ENCODE measurements at regions not wholly inside any gene's neighbourhood (a gene's known extent, or its start where the extent isn't known, plus 50 kb on each side); places are given as distances from the start of the nearest gene placed in this dataset.

DNA sequence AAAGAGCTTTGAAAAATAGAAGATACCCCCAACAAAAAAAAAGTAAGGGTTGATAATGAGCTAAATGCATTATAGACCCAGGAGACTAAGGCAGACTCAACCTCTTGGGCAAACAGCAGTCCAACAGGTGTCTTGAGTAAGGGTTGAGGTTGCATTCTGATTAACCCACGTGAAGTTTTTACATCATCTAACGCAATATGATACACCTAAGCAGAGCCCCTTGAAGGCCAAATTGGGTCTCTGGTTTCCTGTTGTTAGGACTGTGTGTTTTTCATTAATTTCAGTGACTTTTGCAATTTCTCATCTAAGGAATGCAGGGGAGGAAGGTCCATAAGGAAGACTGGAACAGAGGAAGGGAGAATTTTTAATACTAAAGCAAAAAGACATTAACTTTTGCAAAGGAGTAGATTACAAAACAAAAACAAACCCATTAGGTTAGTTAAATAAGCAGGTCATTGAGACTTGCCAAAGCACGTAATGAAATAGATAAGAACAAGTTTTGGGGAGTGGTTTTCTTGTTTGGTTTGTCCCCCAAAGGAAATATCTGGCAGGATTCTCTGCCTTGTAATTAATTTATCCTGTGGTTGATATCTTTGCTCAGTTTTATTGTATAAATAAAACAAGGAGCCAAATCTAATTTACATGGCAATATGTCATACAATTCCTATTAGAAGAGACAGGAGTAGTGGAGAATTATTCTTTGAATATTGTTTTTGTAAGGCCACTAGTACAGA lies 244.3 kb downstream of the ETAA1 start:
- POLR2A ChIA-PET, result no interaction called here
- Mint-ChIP-seq H3K36me3 (no peaks in the 10 kb centered on the region), H3K27ac (no peak overlapping the region), H3K4me3 (no peak overlapping the region), H3K27me3 (ENCODE audit: low read depth) (no peaks in the 10 kb centered on the region), H3K4me1 (no peaks in the 10 kb centered on the region), H3K9me3 (peaks cover under 1% of the 10 kb centered on the region)
- no peak for ATAC-seq
- no peak for DNase-seq (ENCODE audit: low spot score)
- CTCF ChIA-PET, result no interaction called here
- no peak for TF ChIP-seq RORB (CRISPR knock-in tag; IDR thresholded peaks at IDR 0.05)
- no peak for TF ChIP-seq FOXK1 (CRISPR knock-in tag; IDR thresholded peaks at IDR 0.05)
- TF ChIP-seq RELA (CRISPR knock-in tag; IDR thresholded peaks at IDR 0.05; ENCODE audit: borderline replicate concordance), result no peak
- TF ChIP-seq ZNF219 (CRISPR knock-in tag; IDR thresholded peaks at IDR 0.05; ENCODE audit: borderline replicate concordance), result no peak
- no peak for TF ChIP-seq ZNF423 (CRISPR knock-in tag; IDR thresholded peaks at IDR 0.05)
- TF ChIP-seq, protein P1, sequence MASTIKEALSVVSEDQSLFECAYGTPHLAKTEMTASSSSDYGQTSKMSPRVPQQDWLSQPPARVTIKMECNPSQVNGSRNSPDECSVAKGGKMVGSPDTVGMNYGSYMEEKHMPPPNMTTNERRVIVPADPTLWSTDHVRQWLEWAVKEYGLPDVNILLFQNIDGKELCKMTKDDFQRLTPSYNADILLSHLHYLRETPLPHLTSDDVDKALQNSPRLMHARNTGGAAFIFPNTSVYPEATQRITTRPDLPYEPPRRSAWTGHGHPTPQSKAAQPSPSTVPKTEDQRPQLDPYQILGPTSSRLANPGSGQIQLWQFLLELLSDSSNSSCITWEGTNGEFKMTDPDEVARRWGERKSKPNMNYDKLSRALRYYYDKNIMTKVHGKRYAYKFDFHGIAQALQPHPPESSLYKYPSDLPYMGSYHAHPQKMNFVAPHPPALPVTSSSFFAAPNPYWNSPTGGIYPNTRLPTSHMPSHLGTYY (CRISPR knock-in tag; IDR thresholded peaks at IDR 0.05), result no peak
- no peak for TF ChIP-seq GABPB1 (CRISPR knock-in tag; IDR thresholded peaks at IDR 0.05)
- TF ChIP-seq MXD4 (CRISPR knock-in tag; IDR thresholded peaks at IDR 0.05; ENCODE audit: borderline replicate concordance), result no peak
- TF ChIP-seq HMGA2 (CRISPR knock-in tag; IDR thresholded peaks at IDR 0.05), result no peak
- TF ChIP-seq NFATC4 (CRISPR knock-in tag; IDR thresholded peaks at IDR 0.05), result no peak
- TF ChIP-seq IRF2 (CRISPR knock-in tag; IDR thresholded peaks at IDR 0.05; ENCODE audit: borderline replicate concordance, low read depth), result no peak
- TF ChIP-seq, protein P2, sequence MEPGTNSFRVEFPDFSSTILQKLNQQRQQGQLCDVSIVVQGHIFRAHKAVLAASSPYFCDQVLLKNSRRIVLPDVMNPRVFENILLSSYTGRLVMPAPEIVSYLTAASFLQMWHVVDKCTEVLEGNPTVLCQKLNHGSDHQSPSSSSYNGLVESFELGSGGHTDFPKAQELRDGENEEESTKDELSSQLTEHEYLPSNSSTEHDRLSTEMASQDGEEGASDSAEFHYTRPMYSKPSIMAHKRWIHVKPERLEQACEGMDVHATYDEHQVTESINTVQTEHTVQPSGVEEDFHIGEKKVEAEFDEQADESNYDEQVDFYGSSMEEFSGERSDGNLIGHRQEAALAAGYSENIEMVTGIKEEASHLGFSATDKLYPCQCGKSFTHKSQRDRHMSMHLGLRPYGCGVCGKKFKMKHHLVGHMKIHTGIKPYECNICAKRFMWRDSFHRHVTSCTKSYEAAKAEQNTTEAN (CRISPR knock-in tag; IDR thresholded peaks at IDR 0.05), result no peak
- no peak for TF ChIP-seq EMX1 (CRISPR knock-in tag; IDR thresholded peaks at IDR 0.05)
- TF ChIP-seq, protein P3, sequence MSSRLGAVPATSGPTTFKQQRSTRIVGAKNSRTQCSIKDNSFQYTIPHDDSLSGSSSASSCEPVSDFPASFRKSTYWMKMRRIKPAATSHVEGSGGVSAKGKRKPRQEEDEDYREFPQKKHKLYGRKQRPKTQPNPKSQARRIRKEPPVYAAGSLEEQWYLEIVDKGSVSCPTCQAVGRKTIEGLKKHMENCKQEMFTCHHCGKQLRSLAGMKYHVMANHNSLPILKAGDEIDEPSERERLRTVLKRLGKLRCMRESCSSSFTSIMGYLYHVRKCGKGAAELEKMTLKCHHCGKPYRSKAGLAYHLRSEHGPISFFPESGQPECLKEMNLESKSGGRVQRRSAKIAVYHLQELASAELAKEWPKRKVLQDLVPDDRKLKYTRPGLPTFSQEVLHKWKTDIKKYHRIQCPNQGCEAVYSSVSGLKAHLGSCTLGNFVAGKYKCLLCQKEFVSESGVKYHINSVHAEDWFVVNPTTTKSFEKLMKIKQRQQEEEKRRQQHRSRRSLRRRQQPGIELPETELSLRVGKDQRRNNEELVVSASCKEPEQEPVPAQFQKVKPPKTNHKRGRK (CRISPR knock-in tag; IDR thresholded peaks at IDR 0.05; ENCODE audit: borderline replicate concordance), result no peak
- TF ChIP-seq, protein P4, sequence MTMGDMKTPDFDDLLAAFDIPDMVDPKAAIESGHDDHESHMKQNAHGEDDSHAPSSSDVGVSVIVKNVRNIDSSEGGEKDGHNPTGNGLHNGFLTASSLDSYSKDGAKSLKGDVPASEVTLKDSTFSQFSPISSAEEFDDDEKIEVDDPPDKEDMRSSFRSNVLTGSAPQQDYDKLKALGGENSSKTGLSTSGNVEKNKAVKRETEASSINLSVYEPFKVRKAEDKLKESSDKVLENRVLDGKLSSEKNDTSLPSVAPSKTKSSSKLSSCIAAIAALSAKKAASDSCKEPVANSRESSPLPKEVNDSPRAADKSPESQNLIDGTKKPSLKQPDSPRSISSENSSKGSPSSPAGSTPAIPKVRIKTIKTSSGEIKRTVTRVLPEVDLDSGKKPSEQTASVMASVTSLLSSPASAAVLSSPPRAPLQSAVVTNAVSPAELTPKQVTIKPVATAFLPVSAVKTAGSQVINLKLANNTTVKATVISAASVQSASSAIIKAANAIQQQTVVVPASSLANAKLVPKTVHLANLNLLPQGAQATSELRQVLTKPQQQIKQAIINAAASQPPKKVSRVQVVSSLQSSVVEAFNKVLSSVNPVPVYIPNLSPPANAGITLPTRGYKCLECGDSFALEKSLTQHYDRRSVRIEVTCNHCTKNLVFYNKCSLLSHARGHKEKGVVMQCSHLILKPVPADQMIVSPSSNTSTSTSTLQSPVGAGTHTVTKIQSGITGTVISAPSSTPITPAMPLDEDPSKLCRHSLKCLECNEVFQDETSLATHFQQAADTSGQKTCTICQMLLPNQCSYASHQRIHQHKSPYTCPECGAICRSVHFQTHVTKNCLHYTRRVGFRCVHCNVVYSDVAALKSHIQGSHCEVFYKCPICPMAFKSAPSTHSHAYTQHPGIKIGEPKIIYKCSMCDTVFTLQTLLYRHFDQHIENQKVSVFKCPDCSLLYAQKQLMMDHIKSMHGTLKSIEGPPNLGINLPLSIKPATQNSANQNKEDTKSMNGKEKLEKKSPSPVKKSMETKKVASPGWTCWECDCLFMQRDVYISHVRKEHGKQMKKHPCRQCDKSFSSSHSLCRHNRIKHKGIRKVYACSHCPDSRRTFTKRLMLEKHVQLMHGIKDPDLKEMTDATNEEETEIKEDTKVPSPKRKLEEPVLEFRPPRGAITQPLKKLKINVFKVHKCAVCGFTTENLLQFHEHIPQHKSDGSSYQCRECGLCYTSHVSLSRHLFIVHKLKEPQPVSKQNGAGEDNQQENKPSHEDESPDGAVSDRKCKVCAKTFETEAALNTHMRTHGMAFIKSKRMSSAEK (CRISPR knock-in tag; IDR thresholded peaks at IDR 0.05; ENCODE audit: borderline replicate concordance), result no peak
- TF ChIP-seq, protein P5, sequence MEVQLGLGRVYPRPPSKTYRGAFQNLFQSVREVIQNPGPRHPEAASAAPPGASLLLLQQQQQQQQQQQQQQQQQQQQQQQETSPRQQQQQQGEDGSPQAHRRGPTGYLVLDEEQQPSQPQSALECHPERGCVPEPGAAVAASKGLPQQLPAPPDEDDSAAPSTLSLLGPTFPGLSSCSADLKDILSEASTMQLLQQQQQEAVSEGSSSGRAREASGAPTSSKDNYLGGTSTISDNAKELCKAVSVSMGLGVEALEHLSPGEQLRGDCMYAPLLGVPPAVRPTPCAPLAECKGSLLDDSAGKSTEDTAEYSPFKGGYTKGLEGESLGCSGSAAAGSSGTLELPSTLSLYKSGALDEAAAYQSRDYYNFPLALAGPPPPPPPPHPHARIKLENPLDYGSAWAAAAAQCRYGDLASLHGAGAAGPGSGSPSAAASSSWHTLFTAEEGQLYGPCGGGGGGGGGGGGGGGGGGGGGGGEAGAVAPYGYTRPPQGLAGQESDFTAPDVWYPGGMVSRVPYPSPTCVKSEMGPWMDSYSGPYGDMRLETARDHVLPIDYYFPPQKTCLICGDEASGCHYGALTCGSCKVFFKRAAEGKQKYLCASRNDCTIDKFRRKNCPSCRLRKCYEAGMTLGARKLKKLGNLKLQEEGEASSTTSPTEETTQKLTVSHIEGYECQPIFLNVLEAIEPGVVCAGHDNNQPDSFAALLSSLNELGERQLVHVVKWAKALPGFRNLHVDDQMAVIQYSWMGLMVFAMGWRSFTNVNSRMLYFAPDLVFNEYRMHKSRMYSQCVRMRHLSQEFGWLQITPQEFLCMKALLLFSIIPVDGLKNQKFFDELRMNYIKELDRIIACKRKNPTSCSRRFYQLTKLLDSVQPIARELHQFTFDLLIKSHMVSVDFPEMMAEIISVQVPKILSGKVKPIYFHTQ (CRISPR knock-in tag; IDR thresholded peaks at IDR 0.05), result no peak
- TF ChIP-seq, protein P6, sequence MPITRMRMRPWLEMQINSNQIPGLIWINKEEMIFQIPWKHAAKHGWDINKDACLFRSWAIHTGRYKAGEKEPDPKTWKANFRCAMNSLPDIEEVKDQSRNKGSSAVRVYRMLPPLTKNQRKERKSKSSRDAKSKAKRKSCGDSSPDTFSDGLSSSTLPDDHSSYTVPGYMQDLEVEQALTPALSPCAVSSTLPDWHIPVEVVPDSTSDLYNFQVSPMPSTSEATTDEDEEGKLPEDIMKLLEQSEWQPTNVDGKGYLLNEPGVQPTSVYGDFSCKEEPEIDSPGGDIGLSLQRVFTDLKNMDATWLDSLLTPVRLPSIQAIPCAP (CRISPR knock-in tag; IDR thresholded peaks at IDR 0.05), result no peak
